HEK293 (cell line): ENCODE measurements at regions not wholly inside any gene's neighbourhood (a gene's known extent, or its start where the extent isn't known, plus 50 kb on each side); places are given as distances from the start of the nearest gene placed in this dataset.

Experiments used
- CTCF ChIA-PET: fragments of 350-600 bp; formaldehyde crosslinking; extraction: SDS; loops from one replicate; lab custom pipeline; 2021; ENCODE audit warnings: antibody characterized with exemption; lab: Yijun Ruan, JAX
- POLR2A ChIA-PET: fragments of 300-600 bp; formaldehyde crosslinking; extraction: SDS; loops from one replicate; lab custom pipeline; 2020; ENCODE audit warnings: antibody characterized with exemption, inconsistent platforms; lab: Yijun Ruan, JAX
- H3K27ac ChIP-seq: fragments of 200-500 bp; sonication (Bioruptor generic); 2 replicates; pipeline ENCODE4 v1.5.1; 2014; ENCODE audit warnings: low read depth, low read length, control low read depth, inconsistent platforms; ENCODE audit errors: extremely low read depth
- H3K36me3 ChIP-seq, 2 experiments: fragments of 200-500 bp in 1 of 2; sonication (Bioruptor generic) in 1 of 2; 1 replicate in 1 of 2; 2 replicates in 1 of 2; pipeline ENCODE4 v1.5.1; 2014 to 2017; ENCODE audit warnings: inconsistent platforms in 2 of 2, low read length in 2 of 2; ENCODE audit not compliant: control insufficient read depth in 2 of 2, insufficient read depth in 1 of 2
- H3K4me1 ChIP-seq: fragments of 200-500 bp; sonication (Bioruptor generic); 2 replicates; pipeline ENCODE4 v1.5.1; 2014; ENCODE audit warnings: mild to moderate bottlenecking, low read length, inconsistent platforms; ENCODE audit not compliant: control insufficient read depth, insufficient read depth
- H3K4me3 ChIP-seq: 2 replicates; pipeline ENCODE4 v1.5.1; 2011; ENCODE audit warnings: low read depth, mild to moderate bottlenecking, control low read depth, low read length, moderate library complexity
- H3K9me3 ChIP-seq: fragments of 200-500 bp; sonication (Bioruptor generic); 2 replicates; pipeline ENCODE4 v1.5.1; 2014; ENCODE audit warnings: low read depth, low read length, inconsistent platforms; ENCODE audit not compliant: control insufficient read depth, insufficient read depth
- ELK4 ChIP-seq: IDR thresholded peaks from 2 replicates; pipeline ENCODE4 v1.6.1; 2011; ENCODE audit warnings: mild to moderate bottlenecking, low read depth, low read length, borderline replicate concordance
- KLF1 ChIP-seq: fragments of 450-650 bp; formaldehyde crosslinking; IDR thresholded peaks from 2 replicates; pipeline ENCODE4 v1.5.1; 2016; ENCODE audit warnings: missing biosample characterization, missing genetic modification characterization
- MZF1 ChIP-seq: fragments of 450-650 bp; formaldehyde crosslinking; IDR thresholded peaks from 2 replicates; pipeline ENCODE4 v1.5.1; 2017; ENCODE audit warnings: missing biosample characterization, missing genetic modification characterization, borderline replicate concordance
- PRDM2 ChIP-seq: fragments of 450-650 bp; formaldehyde crosslinking; IDR thresholded peaks from 2 replicates; pipeline ENCODE4 v1.5.1; 2016; ENCODE audit warnings: missing biosample characterization, missing genetic modification characterization, borderline replicate concordance
- PRDM6 ChIP-seq: fragments of 450-650 bp; formaldehyde crosslinking; IDR thresholded peaks from 2 replicates; pipeline ENCODE4 v1.5.1; 2017; ENCODE audit warnings: missing biosample characterization, missing genetic modification characterization
- ZBTB48 ChIP-seq: fragments of 450-650 bp; formaldehyde crosslinking; IDR thresholded peaks from 2 replicates; pipeline ENCODE4 v1.5.1; 2016; ENCODE audit warnings: missing biosample characterization, missing genetic modification characterization
- ZNF114 ChIP-seq: fragments of 450-650 bp; formaldehyde crosslinking; IDR thresholded peaks from 2 replicates; pipeline ENCODE4 v1.5.0; 2017; ENCODE audit warnings: missing biosample characterization, missing genetic modification characterization
- ZNF18 ChIP-seq: fragments of 450-650 bp; formaldehyde crosslinking; IDR thresholded peaks from 2 replicates; pipeline ENCODE4 v1.5.1; 2016; ENCODE audit warnings: missing biosample characterization, missing genetic modification characterization
- ZNF24 ChIP-seq: fragments of 450-650 bp; formaldehyde crosslinking; IDR thresholded peaks from 2 replicates; pipeline ENCODE4 v1.5.1; 2016; ENCODE audit warnings: missing biosample characterization, missing genetic modification characterization
- ZNF280C ChIP-seq: fragments of 450-650 bp; formaldehyde crosslinking; IDR thresholded peaks from 2 replicates; pipeline ENCODE4 v1.5.1; 2016; ENCODE audit warnings: missing biosample characterization, missing genetic modification characterization
- ZNF394 ChIP-seq: fragments of 450-650 bp; formaldehyde crosslinking; IDR thresholded peaks from 2 replicates; pipeline ENCODE4 v1.5.1; 2016; ENCODE audit warnings: missing biosample characterization, missing genetic modification characterization, mild to moderate bottlenecking, moderate library complexity, borderline replicate concordance
- ZNF48 ChIP-seq: fragments of 450-650 bp; formaldehyde crosslinking; IDR thresholded peaks from 2 replicates; pipeline ENCODE4 v1.5.1; 2016; ENCODE audit warnings: missing biosample characterization, missing genetic modification characterization
- ZNF548 ChIP-seq: fragments of 450-650 bp; formaldehyde crosslinking; IDR thresholded peaks from 2 replicates; pipeline ENCODE4 v1.5.1; 2016; ENCODE audit warnings: missing biosample characterization, missing genetic modification characterization
- ZNF560 ChIP-seq: fragments of 450-650 bp; formaldehyde crosslinking; IDR thresholded peaks from 2 replicates; pipeline ENCODE4 v1.5.1; 2017; ENCODE audit warnings: missing biosample characterization, missing genetic modification characterization, borderline replicate concordance
- ZNF677 ChIP-seq: fragments of 450-650 bp; IDR thresholded peaks from 2 replicates; pipeline ENCODE4 v1.5.0; 2018; ENCODE audit warnings: missing biosample characterization, mild to moderate bottlenecking, missing genetic modification characterization, moderate library complexity
- ZNF768 ChIP-seq: fragments of 450-650 bp; formaldehyde crosslinking; IDR thresholded peaks from 2 replicates; pipeline ENCODE4 v1.5.1; 2018; ENCODE audit warnings: missing biosample characterization, mild to moderate bottlenecking, missing genetic modification characterization
- ZNF830 ChIP-seq: fragments of 450-650 bp; IDR thresholded peaks from 2 replicates; pipeline ENCODE4 v1.5.0; 2018; ENCODE audit warnings: missing biosample characterization, missing genetic modification characterization, low read depth, mild to moderate bottlenecking, moderate library complexity

- ChIA-PET POLR2A (no interaction called here), CTCF (interaction anchor here (1.3 kb wide), 1 partner anchor 270 kb away, joined by 4 read pairs; no protein-coding TSS in a partner anchor)
- Histone ChIP-seq H3K36me3 (no peaks in the 10 kb centered on the region), H3K27ac (no peak overlapping the region), H3K4me1 (no peaks in the 10 kb centered on the region), H3K9me3 (no peaks in the 10 kb centered on the region), H3K4me3 (no peak overlapping the region)
- no peak for TF ChIP-seq ZNF768 (tag by site-specific recombination)
Observed at GRCh38 chr11:95435192-95435591, 204.2 kb upstream of the SESN3 start.

GRCh38 chr11:95434489-95435057 is 203.6 kb upstream of the SESN3 start:
- CTCF ChIA-PET: interaction anchor here (0.6 kb wide), 1 partner anchor 111 kb away, joined by 3 read pairs; no protein-coding TSS in a partner anchor
- POLR2A ChIA-PET: no interaction called here
- Histone ChIP-seq H3K36me3 (no peaks in the 10 kb centered on the region), H3K4me3 (no peak overlapping the region), H3K9me3 (no peaks in the 10 kb centered on the region), H3K4me1 (no peaks in the 10 kb centered on the region), H3K27ac (no peak overlapping the region)
- TF ChIP-seq ELK4 (no peak), PRDM2 (tag by site-specific recombination) (no peak), ZNF18 (tag by site-specific recombination) (no peak), ZNF114 (no peak), ZNF24 (tag by site-specific recombination) (no peak), ZNF560 (no peak), ZBTB48 (no peak), ZNF830 (tag by site-specific recombination) (no peak), KLF1 (tag by site-specific recombination) (no peak), ZNF394 (no peak), ZNF548 (tag by site-specific recombination) (no peak)

- CTCF ChIA-PET: no interaction called here
- Histone ChIP-seq H3K4me3 (no peak overlapping the region), H3K4me1 (no peaks in the 10 kb centered on the region), H3K27ac (no peak overlapping the region), H3K36me3 (no peaks in the 10 kb centered on the region), H3K9me3 (no peaks in the 10 kb centered on the region)
- POLR2A ChIA-PET: no interaction called here
- no peak for TF ChIP-seq PRDM6 (tag by site-specific recombination)
- no peak for TF ChIP-seq ZNF677 (tag by site-specific recombination)
- TF ChIP-seq MZF1 (tag by site-specific recombination): no peak
- TF ChIP-seq ZNF48: no peak
- no peak for TF ChIP-seq ZNF280C (tag by site-specific recombination)
Observed at GRCh38 chr11:95434009-95434408, 203.0 kb upstream of the SESN3 start.
